MM.1S (cell line): ENCODE measurements at regions not wholly inside any gene's neighbourhood (a gene's known extent, or its start where the extent isn't known, plus 50 kb on each side); places are given as distances from the start of the nearest gene placed in this dataset.

ENCODE experiments used
- CTCF ChIP-seq: fragments of 300-600 bp; sonication (generic); IDR thresholded peaks from 2 replicates; pipeline ENCODE4 v1.5.1; 2016; ENCODE audit warnings: antibody characterized with exemption, low read length, mixed read lengths
- EZH2phosphoT487 ChIP-seq: fragments of 300-600 bp; sonication (generic); IDR thresholded peaks from 2 replicates; pipeline ENCODE4 v1.6.1; 2018; ENCODE audit warnings: antibody characterized with exemption, low read length

GRCh38 chr18:60163622-60164021 lies 209.0 kb downstream of the MC4R start:
- TF ChIP-seq CTCF (no peak), EZH2phosphoT487 (no peak)
